Stimulated activated CD4-positive, alpha-beta T cell treated with anti-CD3 and anti-CD28 coated beads, Interleukin-15, amount 100 ng/mL, for 48 hours (primary cell): ENCODE measurements at regions not wholly inside any gene's neighbourhood (a gene's known extent, or its start where the extent isn't known, plus 50 kb on each side); places are given as distances from the start of the nearest gene placed in this dataset.
A peak's percentile ranks its signal among the peaks of the same experiment; 100 is the strongest.
"Not testable (repeated sequence)": the region's sequence is repeated elsewhere in the genome, so short reads cannot be mapped to it uniquely, and the experiment has no call there.

Source experiments
- DNase-seq, 2 donors: peaks; one replicate each; pipeline ENCODE4 v3.0.0-alpha.2; 2020; ENCODE audit warnings: low read depth in 2 of 2

GRCh38 chr12:102728506-102729242, 188.4 kb downstream of the PAH start:
- no peak for DNase-seq

GRCh38 chr12:102726686-102727085, 190.4 kb downstream of the PAH start:
- no peak for DNase-seq

GRCh38 chr12:102722147-102722546, 194.9 kb downstream of the PAH start:
- no peak for DNase-seq

GRCh38 chr12:102708108-102708507, 208.9 kb downstream of the PAH start:
- no peak for DNase-seq

GRCh38 chr12:102702447-102703114, 214.5 kb downstream of the PAH start:
- DNase-seq: peak in 1 of 2 donors; percentile 1

- DNase-seq: no peak
Observed at GRCh38 chr12:102696045-102696444, 215.7 kb upstream of the IGF1 start.

- no peak for DNase-seq
Observed at GRCh38 chr12:102694903-102695302, 214.5 kb upstream of the IGF1 start.

- DNase-seq: no peak
Observed at GRCh38 chr12:102691773-102692555, 211.6 kb upstream of the IGF1 start.

GRCh38 chr12:102690253-102690652, 209.9 kb upstream of the IGF1 start:
- DNase-seq: no peak

GRCh38 chr12:102689701-102690100, 209.3 kb upstream of the IGF1 start:
- no peak for DNase-seq

- no peak for DNase-seq
Observed at GRCh38 chr12:102687523-102687922, 207.2 kb upstream of the IGF1 start.

GRCh38 chr12:102685841-102686240, 205.5 kb upstream of the IGF1 start:
- DNase-seq: no peak

GRCh38 chr12:102685172-102685571, 204.8 kb upstream of the IGF1 start:
- DNase-seq: no peak

GRCh38 chr12:102682366-102683289, 202.3 kb upstream of the IGF1 start:
- no peak for DNase-seq

- DNase-seq: no peak
Observed at GRCh38 chr12:102681747-102682146, 201.4 kb upstream of the IGF1 start.

GRCh38 chr12:102681309-102681708, 200.9 kb upstream of the IGF1 start:
- no peak for DNase-seq

- no peak for DNase-seq
Observed at GRCh38 chr12:102680304-102680703, 199.9 kb upstream of the IGF1 start.

- DNase-seq: no peak
Observed at GRCh38 chr12:102676812-102677211, 196.4 kb upstream of the IGF1 start.

- no peak for DNase-seq
Observed at GRCh38 chr12:102675672-102676071, 195.3 kb upstream of the IGF1 start.

GRCh38 chr12:102673606-102674005, 193.2 kb upstream of the IGF1 start:
- DNase-seq: no peak

- not testable (repeated sequence) for DNase-seq
Observed at GRCh38 chr12:102672212-102672611, 191.8 kb upstream of the IGF1 start.

- DNase-seq: no peak
Observed at GRCh38 chr12:102669056-102669455, 188.7 kb upstream of the IGF1 start.
